GM10266 (cell line): ENCODE measurements at regions not wholly inside any gene's neighbourhood (a gene's known extent, or its start where the extent isn't known, plus 50 kb on each side); places are given as distances from the start of the nearest gene placed in this dataset.

ENCODE experiments used
- DNase-seq: peaks from one replicate; pipeline ENCODE4 v3.0.0; 2012; ENCODE audit errors: extremely low spot score
- CTCF ChIP-seq: IDR thresholded peaks from 2 replicates; pipeline ENCODE4 v1.5.1; 2012; ENCODE audit warnings: mild to moderate bottlenecking, low read depth; ENCODE audit not compliant: control insufficient read depth, insufficient read depth; ENCODE audit errors: missing control alignments

- DNase-seq, result no peak
- no peak for TF ChIP-seq CTCF
These were observed 386.2 kb downstream of the RAB28 start for GRCh38 chr4:13097971-13098370.

DNA sequence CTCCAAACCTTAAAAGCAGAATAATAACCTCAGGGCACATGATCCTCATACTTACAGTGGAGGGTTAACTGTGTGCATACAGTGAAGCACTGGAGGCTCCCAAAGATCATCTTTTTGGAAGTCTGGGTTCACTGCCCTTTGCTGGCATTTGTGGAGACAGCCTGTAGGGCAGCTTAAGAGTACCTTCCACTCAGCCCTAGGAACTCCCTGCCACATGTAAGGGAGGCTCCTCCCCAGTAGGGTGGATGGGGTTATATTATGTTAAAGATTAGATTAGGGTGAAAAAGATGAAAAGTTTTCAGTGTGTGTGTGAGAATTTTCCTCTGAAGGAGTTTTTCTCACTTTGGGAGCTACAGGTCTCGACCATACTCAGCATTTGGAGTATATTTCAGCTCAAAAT lies 388.4 kb downstream of the RAB28 start:
- no peak for DNase-seq
- TF ChIP-seq CTCF, result no peak

DNA sequence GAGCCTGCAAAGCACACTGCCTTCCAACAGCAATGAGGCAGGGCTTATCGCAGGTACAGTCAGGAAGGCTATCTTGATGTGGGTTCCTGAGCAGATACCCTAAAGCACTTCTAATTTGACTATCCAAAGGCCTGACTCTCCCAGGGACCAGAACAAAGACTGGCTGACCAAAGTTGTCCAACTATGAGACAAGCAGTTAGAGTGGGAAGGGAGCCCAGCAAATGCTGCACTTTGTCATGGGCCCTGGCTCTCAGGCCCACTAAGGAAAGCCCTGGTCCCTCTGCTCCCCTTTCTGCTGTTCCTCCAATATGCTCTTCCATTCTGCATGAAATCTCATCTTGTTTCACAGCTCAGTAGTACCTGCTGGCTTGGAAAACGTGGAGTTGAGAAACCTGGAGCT lies 391.0 kb downstream of the RAB28 start:
- TF ChIP-seq CTCF, result no peak
- no peak for DNase-seq

DNA sequence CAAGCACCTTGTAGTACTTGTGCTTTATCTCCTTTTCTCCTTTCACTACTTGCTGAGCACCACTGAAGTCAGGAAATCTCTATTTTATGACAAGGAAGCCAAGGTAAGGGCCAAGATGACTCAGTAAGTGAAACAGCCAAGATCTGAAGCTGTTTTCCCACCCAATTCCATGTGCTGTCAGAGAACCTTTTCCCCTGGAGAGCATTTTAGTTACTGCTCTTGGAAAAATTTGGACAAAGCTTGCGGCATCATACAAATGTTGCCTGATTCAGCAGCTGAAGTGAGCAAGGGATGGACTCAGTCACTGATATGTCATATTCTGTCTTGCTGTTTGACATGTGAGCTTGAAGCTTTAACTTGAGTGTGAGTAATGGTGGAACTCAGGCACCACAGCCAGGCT lies 391.4 kb downstream of the RAB28 start:
- no peak for TF ChIP-seq CTCF
- no peak for DNase-seq

GRCh38 chr4:13089659-13089998 lies 394.5 kb downstream of the RAB28 start:
- DNase-seq, result no peak

GRCh38 chr4:13088726-13089658 lies 395.1 kb downstream of the RAB28 start:
- no peak for DNase-seq
- no peak for TF ChIP-seq CTCF

More at GRCh38 chr4:13089659-13089998, 394.5 kb downstream of the RAB28 start:
- no peak for TF ChIP-seq CTCF

DNA sequence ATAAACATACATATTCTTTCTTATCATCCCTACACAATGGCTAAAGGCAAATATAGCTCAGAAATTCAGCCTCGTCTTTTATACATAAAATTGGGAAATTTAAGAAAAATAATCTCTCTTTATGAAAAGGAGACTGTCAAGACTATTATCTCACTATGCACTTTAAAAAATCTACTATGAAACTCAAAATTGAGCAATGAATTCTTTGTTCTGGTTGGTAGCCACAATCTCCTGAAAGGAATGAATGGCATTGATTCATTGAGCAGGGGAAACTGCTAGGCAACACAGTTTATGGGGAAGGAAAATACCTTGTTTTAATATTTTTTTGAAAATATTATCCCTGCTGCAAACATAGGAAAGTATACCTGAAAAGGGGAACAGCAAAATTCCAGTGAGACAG lies 397.1 kb downstream of the RAB28 start:
- DNase-seq, result no peak
- TF ChIP-seq CTCF, result no peak
